ENCODE measurements at regions not wholly inside any gene's neighbourhood (a gene's known extent, or its start where the extent isn't known, plus 50 kb on each side); places are given as distances from the start of the nearest gene placed in this dataset.

- Histone ChIP-seq H3K4me2 (ENCODE audit: low read depth, low read length) (no peak overlapping the region), H3K9ac (ENCODE audit: insufficient read depth, low read depth, low read length) (no peak overlapping the region), H3K4me3 (replicated peaks in 1 of 3; ENCODE audit: insufficient read depth in 1 of 3, low read depth in 2 of 3, low read length in 3 of 3) (no peak overlapping the region), H3K4me1 (ENCODE audit: insufficient read depth, low read length) (peaks cover 1% of the 10 kb centered on the region; the same call in 1 of the 2 replicates), H4K20me1 (ENCODE audit: insufficient read depth, low read length) (no peaks in the 10 kb centered on the region), H3K27ac (ENCODE audit: extremely low read length, insufficient read depth, low read length) (no peak overlapping the region), H3K9me3 (ENCODE audit: low read length) (no peaks in the 10 kb centered on the region), H2AFZ (ENCODE audit: low read length) (no peak overlapping the region), H3K27me3 (ENCODE audit: control insufficient read depth in 1 of 2, insufficient read depth in 2 of 2, low read length in 2 of 2) (no peaks in the 10 kb centered on the region; a peak in 2 of 5 replicates), H3K79me2 (ENCODE audit: insufficient read depth, low read length) (no peaks in the 10 kb centered on the region), H3K36me3 (replicated peaks in 1 of 2; ENCODE audit: control insufficient read depth in 1 of 2, insufficient read depth in 2 of 2, low read length in 2 of 2) (no peaks in the 10 kb centered on the region)
- in situ Hi-C loops (cut with HindIII; ENCODE audit: extremely low pct_ligation_motif_present, low pct_unique_long_range_greater_than_20kb), result no loop called here
- BruUV-seq (replicated peaks), result no TSS peak
- ATAC-seq (no peak), FAIRE-seq (no peak), DNase-seq (ENCODE audit: low spot score) (no peak)
- CTCF ChIA-PET (ENCODE audit: low intra/inter-chr PET ratio, low total read pairs), result no interaction called here
- 4% methylated on average over 5 of the region's 5 CpGs for WGBS (ENCODE audit: low lambda C conversion rate)
- POLR2A ChIA-PET, result no interaction called here
- intact Hi-C loops (cut with micrococcal nuclease; ENCODE audit: unreplicated experiment), result no loop called here
- TF ChIP-seq MBNL3 (CRISPR knock-in tag; conservative IDR thresholded peaks at IDR 0.05) (no peak), SMAD1 (CRISPR knock-in tag; IDR thresholded peaks at IDR 0.05; ENCODE audit: borderline replicate concordance, low read depth) (no peak), KDM5B (CRISPR knock-in tag; IDR thresholded peaks at IDR 0.05; ENCODE audit: borderline replicate concordance) (no peak), NR2F6 (IDR thresholded peaks at IDR 0.05) (peak; percentile 45; the same call in 1 of the 2 replicates), NR2F6 (CRISPR knock-in tag; IDR thresholded peaks at IDR 0.05) (no peak), KDM1A (CRISPR knock-in tag; IDR thresholded peaks at IDR 0.05) (no peak), HOXA9 (CRISPR knock-in tag; IDR thresholded peaks at IDR 0.05; ENCODE audit: borderline replicate concordance) (no peak), FOXP1 (IDR thresholded peaks at IDR 0.05) (no peak), FOXP1 (CRISPR knock-in tag; IDR thresholded peaks at IDR 0.05) (no peak), MTF1 (CRISPR knock-in tag; IDR thresholded peaks at IDR 0.05) (no peak), GABPA (IDR thresholded peaks at IDR 0.05; ENCODE audit: low read depth, low read length) (no peak), GABPA (CRISPR knock-in tag; IDR thresholded peaks at IDR 0.05; ENCODE audit: low read depth) (no peak), RXRB (CRISPR knock-in tag; IDR thresholded peaks at IDR 0.05; ENCODE audit: borderline replicate concordance) (peak; percentile 38; the same call in 1 of the 2 replicates), HNF1B (CRISPR knock-in tag; IDR thresholded peaks at IDR 0.05) (no peak), ELF1 (CRISPR knock-in tag; IDR thresholded peaks at IDR 0.05) (no peak), ZNF552 (CRISPR knock-in tag; IDR thresholded peaks at IDR 0.05; ENCODE audit: borderline replicate concordance) (no peak), ZNF430 (CRISPR knock-in tag; IDR thresholded peaks at IDR 0.05) (no peak), RARA (CRISPR knock-in tag; IDR thresholded peaks at IDR 0.05) (peak; percentile 36; the same call in 1 of the 2 replicates), MAFK (conservative IDR thresholded peaks at IDR 0.05 in 1 of 2, IDR thresholded peaks at IDR 0.05 in 1 of 2; ENCODE audit: low read length in 2 of 2) (peak; percentile 93 to 96), ZNF235 (CRISPR knock-in tag; IDR thresholded peaks at IDR 0.05; ENCODE audit: borderline replicate concordance) (no peak), IRX3 (CRISPR knock-in tag; IDR thresholded peaks at IDR 0.05; ENCODE audit: borderline replicate concordance, low read depth) (no peak), ZBTB8A (CRISPR knock-in tag; IDR thresholded peaks at IDR 0.05; ENCODE audit: borderline replicate concordance, low read depth) (no peak), THRA (CRISPR knock-in tag; IDR thresholded peaks at IDR 0.05; ENCODE audit: borderline replicate concordance) (peak; percentile 71; the same call in 1 of the 2 replicates), HDAC6 (IDR thresholded peaks at IDR 0.05; ENCODE audit: low read depth, low read length) (no peak), PAX8 (CRISPR knock-in tag; IDR thresholded peaks at IDR 0.05; ENCODE audit: borderline replicate concordance) (no peak), HMG20A (CRISPR knock-in tag; IDR thresholded peaks at IDR 0.05; ENCODE audit: borderline replicate concordance) (no peak), MAFF (IDR thresholded peaks at IDR 0.05; ENCODE audit: low read depth, low read length) (peak; percentile 93)
Observed at GRCh38 chr13:43985422-43986072, 105.8 kb downstream of the LACC1 start.
